Liver (tissue), 3 donors: ENCODE measurements at regions not wholly inside any gene's neighbourhood (a gene's known extent, or its start where the extent isn't known, plus 50 kb on each side); places are given as distances from the start of the nearest gene placed in this dataset.
"Not testable (repeated sequence)": the region's sequence is repeated elsewhere in the genome, so short reads cannot be mapped to it uniquely, and the experiment has no call there.

Experiments
- HNF4G ChIP-seq: IDR thresholded peaks from 2 replicates; pipeline ENCODE4 v1.6.1; 2016; ENCODE audit warnings: antibody characterized with exemption
- NR2F2 ChIP-seq: IDR thresholded peaks from 2 replicates; pipeline ENCODE4 v1.6.1; 2016; ENCODE audit warnings: antibody characterized with exemption
- RAD21 ChIP-seq, 2 donors: IDR thresholded peaks; 2 replicates each; pipeline ENCODE4 v1.6.1; 2016; ENCODE audit warnings: antibody characterized with exemption in 2 of 2, mild to moderate bottlenecking in 2 of 2
- SP1 ChIP-seq: IDR thresholded peaks from 2 replicates; pipeline ENCODE4 v1.6.1; 2018; ENCODE audit warnings: antibody characterized with exemption, mild to moderate bottlenecking
- TF ChIP-seq, protein P1 (sequence below): fragments of 150-350 bp; IDR thresholded peaks from 2 replicates; pipeline ENCODE4 v1.5.1; 2017; ENCODE audit warnings: improper control_type of control experiment, low read depth, low read length; ENCODE audit not compliant: missing input control
- donor health status: healthy.
- donor health status: healthy.

DNA sequence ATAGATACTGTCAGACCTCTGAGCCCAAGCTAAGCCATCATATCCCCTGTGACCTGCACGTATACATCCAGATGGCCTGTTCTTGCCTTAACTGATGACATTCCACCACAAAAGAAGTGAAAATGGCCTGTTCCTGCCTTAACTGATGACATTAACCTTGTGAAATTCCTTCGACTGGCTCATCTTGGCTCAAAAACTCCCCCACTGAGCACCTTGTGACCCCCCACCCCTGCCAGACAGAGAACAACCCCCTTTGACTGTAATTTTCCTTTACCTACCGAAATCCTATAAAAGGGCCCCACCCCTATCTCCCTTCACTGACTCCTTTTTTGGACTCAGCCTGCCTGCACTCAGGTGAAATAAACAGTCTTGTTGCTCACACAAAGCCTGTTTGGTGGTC, 1114.2 kb downstream of the STIM2 start:
- TF ChIP-seq, protein P1, sequence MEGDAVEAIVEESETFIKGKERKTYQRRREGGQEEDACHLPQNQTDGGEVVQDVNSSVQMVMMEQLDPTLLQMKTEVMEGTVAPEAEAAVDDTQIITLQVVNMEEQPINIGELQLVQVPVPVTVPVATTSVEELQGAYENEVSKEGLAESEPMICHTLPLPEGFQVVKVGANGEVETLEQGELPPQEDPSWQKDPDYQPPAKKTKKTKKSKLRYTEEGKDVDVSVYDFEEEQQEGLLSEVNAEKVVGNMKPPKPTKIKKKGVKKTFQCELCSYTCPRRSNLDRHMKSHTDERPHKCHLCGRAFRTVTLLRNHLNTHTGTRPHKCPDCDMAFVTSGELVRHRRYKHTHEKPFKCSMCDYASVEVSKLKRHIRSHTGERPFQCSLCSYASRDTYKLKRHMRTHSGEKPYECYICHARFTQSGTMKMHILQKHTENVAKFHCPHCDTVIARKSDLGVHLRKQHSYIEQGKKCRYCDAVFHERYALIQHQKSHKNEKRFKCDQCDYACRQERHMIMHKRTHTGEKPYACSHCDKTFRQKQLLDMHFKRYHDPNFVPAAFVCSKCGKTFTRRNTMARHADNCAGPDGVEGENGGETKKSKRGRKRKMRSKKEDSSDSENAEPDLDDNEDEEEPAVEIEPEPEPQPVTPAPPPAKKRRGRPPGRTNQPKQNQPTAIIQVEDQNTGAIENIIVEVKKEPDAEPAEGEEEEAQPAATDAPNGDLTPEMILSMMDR: not testable (repeated sequence)
- not testable (repeated sequence) for TF ChIP-seq NR2F2; HNF4G; RAD21 (IDR thresholded peaks at IDR 0.05); SP1
